Neural crest cell (in vitro differentiated cells): ENCODE measurements at regions not wholly inside any gene's neighbourhood (a gene's known extent, or its start where the extent isn't known, plus 50 kb on each side); places are given as distances from the start of the nearest gene placed in this dataset.

Experiments
- DNase-seq: peaks from one replicate; pipeline ENCODE4 v3.0.0; 2021; ENCODE audit warnings: low read depth, mixed read lengths, low spot score
- H3K27ac Mint-ChIP-seq: one replicate; pipeline ENCODE4 v1.8.0; 2021; ENCODE audit warnings: mild to moderate bottlenecking, mixed read lengths; ENCODE audit not compliant: unreplicated experiment
- H3K27me3 Mint-ChIP-seq: 2 replicates; pipeline ENCODE4 v1.8.0; 2021; ENCODE audit warnings: low read depth, mild to moderate bottlenecking, mixed read lengths
- H3K36me3 Mint-ChIP-seq: 2 replicates; pipeline ENCODE4 v1.8.0; 2021; ENCODE audit warnings: low read depth, mild to moderate bottlenecking, mixed read lengths
- H3K4me1 Mint-ChIP-seq: 2 replicates; pipeline ENCODE4 v1.8.0; 2021; ENCODE audit warnings: mixed read lengths
- H3K4me3 Mint-ChIP-seq: one replicate; pipeline ENCODE4 v1.8.0; 2021; ENCODE audit warnings: mild to moderate bottlenecking, mixed read lengths
- H3K9me3 Mint-ChIP-seq: 2 replicates; pipeline ENCODE4 v1.8.0; 2021; ENCODE audit warnings: mixed read lengths
- CTCF ChIP-seq: fragments of 200-600 bp; sonication (generic); conservative IDR thresholded peaks from 2 replicates; pipeline ENCODE4 v1.5.0; 2021; ENCODE audit warnings: antibody characterized with exemption, mild to moderate bottlenecking

GRCh38 chr7:18165166-18165565 lies 137.5 kb upstream of the PRPS1L1 start:
- Mint-ChIP-seq H3K27ac (no peak overlapping the region), H3K9me3 (peaks cover 2% of the 10 kb centered on the region), H3K4me3 (no peak overlapping the region), H3K36me3 (no peaks in the 10 kb centered on the region), H3K27me3 (peaks cover 3% of the 10 kb centered on the region), H3K4me1 (no peaks in the 10 kb centered on the region)
- DNase-seq, result no peak
- TF ChIP-seq CTCF, result no peak

- no peak for TF ChIP-seq CTCF
- DNase-seq, result no peak
- Mint-ChIP-seq H3K27ac (no peak overlapping the region), H3K4me1 (no peaks in the 10 kb centered on the region), H3K9me3 (peaks cover 2% of the 10 kb centered on the region), H3K27me3 (peaks cover 3% of the 10 kb centered on the region), H3K36me3 (no peaks in the 10 kb centered on the region), H3K4me3 (no peak overlapping the region)
Measured at GRCh38 chr7:18166002-18166401, 138.4 kb upstream of the PRPS1L1 start.

- no peak for DNase-seq
- TF ChIP-seq CTCF, result no peak
- H3K27ac Mint-ChIP-seq, result no peak overlapping the region
- peaks cover 2% of the 10 kb centered on the region for H3K9me3 Mint-ChIP-seq
- H3K4me1 Mint-ChIP-seq, result no peaks in the 10 kb centered on the region
- H3K27me3 Mint-ChIP-seq, result no peaks in the 10 kb centered on the region
- no peaks in the 10 kb centered on the region for H3K36me3 Mint-ChIP-seq
- H3K4me3 Mint-ChIP-seq, result no peak overlapping the region
Measured at GRCh38 chr7:18167815-18168214, 140.2 kb upstream of the PRPS1L1 start.

DNA sequence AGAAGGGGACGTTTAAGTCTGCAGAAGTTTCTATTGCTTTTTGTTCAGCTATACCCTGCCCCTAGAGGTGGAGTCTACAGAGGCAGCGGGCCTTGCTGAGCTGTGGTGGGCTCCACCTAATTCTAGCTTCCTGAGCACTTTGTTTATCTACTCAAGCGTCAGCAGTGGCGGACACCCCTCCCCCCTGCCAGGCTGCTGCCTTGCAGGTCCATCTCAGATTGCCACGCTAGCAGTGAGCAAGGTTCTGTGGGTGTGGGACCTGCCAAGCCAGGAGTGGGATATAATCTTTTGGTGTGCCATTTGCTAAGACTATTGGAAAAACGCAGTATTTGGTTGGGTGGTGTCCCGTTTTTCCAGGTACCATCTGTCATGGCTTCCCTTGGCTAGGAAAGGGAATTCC lies 147.3 kb upstream of the PRPS1L1 start:
- Mint-ChIP-seq H3K4me3 (no peak overlapping the region), H3K4me1 (no peaks in the 10 kb centered on the region), H3K9me3 (peaks cover 1% of the 10 kb centered on the region), H3K36me3 (no peaks in the 10 kb centered on the region), H3K27ac (no peak overlapping the region), H3K27me3 (no peaks in the 10 kb centered on the region)
- no peak for DNase-seq
- no peak for TF ChIP-seq CTCF

DNA sequence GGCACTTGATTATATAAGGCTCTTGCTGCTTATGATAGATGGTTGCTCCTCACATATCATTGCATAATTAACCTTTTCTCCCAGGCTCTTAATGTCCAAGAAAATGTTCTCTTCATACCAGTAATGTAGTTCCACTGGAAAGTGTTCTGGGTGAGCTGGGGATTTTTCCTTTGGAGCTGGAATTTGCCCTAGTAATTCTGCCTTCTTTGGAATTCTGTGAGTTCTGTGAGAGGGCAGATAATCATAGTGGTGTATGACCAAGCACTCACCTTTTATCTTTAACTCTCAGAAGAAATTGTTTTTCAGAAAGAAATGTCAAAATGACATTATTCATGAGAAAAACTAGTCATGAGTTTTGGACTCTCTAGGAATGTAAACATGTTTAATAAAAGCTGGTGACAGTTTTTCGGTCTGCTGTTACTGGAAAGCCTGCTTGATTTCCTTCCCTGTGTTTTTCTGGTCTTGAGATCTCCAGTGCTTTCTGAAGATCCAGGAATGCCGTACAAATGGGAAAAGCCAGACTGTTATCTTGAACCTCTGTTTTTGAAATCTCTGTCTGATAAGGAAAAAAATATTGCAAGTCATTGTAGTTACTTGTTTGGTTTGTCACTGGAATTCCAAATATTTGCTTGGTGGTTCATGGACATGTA lies 148.3 kb upstream of the PRPS1L1 start:
- no peak overlapping the region for H3K27ac Mint-ChIP-seq
- no peaks in the 10 kb centered on the region for H3K4me1 Mint-ChIP-seq

More for the DNA sequence above, 148.3 kb upstream of the PRPS1L1 start:
- H3K36me3 Mint-ChIP-seq, result no peaks in the 10 kb centered on the region
- no peak overlapping the region for H3K4me3 Mint-ChIP-seq
- no peaks in the 10 kb centered on the region for H3K27me3 Mint-ChIP-seq
- DNase-seq, result no peak
- TF ChIP-seq CTCF, result no peak
- no peaks in the 10 kb centered on the region for H3K9me3 Mint-ChIP-seq
